ENCODE measurements at regions not wholly inside any gene's neighbourhood (a gene's known extent, or its start where the extent isn't known, plus 50 kb on each side); places are given as distances from the start of the nearest gene placed in this dataset.
"Not testable (repeated sequence)": the region's sequence is repeated elsewhere in the genome, so short reads cannot be mapped to it uniquely, and the experiment has no call there.

- no peak for DNase-seq
Observed at GRCh38 chr22:48718818-48719500, 1108.7 kb downstream of the BRD1 start.

GRCh38 chr22:48717883-48718817, 1109.5 kb downstream of the BRD1 start:
- DNase-seq: no peak

- no peak for DNase-seq
Observed at GRCh38 chr22:48717076-48717810, 1110.4 kb downstream of the BRD1 start.

DNA sequence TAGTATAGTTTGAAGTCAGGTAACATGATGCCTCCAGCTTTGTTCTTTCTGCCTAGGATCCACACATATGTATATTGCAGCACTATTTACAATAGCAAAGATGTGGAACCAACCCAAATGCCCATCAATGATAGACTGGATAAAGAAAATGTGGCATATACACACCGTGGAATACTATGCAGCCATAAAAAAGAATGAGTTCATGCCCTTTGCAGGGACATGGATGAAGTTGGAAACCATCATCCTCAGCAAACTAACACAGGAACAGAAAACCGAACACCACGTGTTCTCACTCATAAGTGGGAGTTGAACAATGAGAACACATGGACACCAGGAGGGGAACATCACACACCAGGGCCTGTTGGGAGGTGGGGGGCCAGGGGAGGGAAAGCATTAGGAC, 1111.5 kb downstream of the BRD1 start:
- not testable (repeated sequence) for DNase-seq

- no peak for DNase-seq
Observed at GRCh38 chr22:48715511-48715910, 1112.2 kb downstream of the BRD1 start.

DNA sequence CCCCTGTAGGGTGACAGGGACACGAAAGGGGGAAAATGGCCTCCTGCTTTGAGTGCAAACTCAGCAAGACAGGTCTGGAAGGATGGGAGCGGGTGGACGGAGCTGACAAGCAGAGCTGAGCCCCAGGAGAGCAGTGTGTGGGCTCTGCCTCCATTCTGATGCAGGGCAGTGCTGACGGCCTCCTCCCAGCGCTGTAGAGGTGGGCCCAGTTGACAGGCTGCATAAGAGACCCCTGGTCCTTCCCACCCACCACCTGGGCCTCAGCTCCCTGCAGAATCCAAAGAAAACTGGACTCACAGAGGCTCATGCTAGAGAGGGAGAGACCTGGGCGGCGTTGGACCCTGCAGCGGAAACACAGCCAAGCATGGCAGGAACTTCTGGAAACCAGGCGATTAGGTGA, 1113.4 kb downstream of the BRD1 start:
- no peak for DNase-seq

DNA sequence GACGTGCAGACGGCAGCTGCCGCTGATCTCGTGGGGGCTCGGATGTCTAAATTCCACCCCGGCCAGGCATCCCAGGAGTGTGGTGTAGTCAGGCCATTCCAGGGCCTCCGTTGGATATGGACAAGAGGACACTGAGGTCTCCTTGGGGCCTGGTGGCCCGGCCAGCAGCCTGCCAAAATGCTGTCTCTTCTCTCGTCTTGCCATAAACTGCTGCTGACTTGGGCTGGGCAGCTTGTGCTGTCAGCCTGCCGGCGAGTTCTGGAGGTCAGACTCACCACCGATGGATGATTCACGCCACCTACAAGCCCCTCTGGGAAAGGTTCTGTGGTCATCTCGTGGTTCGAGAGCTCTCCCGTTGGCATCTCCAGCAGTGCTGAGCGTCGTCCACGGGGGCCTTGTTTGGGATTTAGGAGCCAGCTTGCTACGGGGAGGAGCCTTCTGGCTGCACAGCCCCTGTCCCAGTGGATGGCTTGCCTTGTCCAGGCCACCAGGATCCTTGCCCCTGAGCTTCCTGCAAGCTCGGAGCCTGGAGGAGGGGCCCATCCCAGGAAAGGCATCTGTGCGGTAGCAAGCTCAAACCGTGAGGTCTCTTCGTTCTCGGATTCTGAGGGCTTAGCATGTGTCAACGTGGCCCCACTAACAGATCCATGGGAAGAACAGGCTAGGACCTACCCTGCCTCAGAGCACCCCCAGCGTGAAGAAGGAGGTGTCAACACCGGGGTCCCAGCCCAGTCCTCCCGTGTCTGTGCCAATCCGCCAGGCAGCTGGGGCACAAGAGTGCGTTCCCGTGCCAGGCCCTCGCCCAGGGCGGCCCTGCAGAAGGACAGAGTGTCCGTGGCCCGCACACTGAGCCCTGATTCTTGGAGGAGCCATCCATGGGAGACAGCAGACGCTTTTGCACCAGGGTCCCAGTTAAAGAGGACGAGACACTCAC, 1114.1 kb downstream of the BRD1 start:
- DNase-seq: no peak

DNA sequence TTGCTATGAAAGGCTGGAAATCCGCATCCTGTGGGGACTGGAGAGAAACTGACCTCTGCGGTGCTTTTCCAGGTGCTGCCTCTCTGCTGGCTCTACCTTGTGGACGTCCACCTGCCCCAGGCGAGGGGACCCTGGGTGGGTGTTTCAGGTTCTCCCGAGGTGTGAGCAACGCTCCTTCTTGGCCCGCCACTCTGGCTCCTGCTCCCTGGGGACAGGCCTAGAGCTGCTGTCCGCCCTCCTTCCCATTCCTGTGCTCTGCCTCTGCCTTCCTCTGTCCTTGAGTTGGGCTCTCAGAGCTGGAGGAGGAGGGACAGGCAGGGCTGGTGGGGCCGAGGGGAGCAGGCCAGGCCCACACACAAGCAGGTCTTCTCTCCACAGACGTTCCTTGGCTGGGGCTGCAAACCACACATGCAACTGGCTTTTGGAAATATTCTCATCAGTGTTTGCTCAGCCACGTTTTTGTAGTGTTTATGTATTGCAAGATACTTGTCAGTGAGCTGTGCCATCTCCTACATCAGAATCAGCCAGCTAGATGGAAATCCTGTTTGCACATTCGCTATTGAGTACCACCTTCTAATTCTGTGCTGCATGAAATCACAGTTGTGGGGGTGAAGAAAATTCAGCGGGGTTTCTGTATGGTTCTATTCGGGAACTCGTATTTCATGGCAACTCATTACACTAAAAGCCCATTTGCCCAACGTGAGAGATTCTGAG, 1115.0 kb downstream of the BRD1 start:
- DNase-seq: no peak

DNA sequence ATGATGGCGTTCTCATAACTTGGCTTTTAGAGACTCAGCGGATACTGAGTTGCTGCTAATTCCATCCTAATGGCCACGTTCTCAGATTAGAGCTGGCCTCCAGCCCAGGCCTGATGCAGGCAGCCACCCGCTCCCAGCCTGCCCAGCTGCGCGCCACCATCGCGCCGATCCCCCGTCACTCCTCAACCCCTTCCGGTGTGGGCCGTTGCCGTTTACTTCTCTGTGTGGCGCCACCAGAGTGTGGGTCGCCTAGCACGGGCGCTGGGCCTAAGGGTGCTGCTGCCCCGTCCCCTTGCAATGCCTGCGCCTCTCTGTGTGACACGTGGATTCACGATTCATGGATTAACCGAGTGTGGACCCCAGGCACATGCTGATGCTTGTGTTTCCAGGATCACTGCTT, 1116.0 kb downstream of the BRD1 start:
- DNase-seq: no peak

GRCh38 chr22:48711031-48711431, 1116.6 kb downstream of the BRD1 start:
- no peak for DNase-seq

DNA sequence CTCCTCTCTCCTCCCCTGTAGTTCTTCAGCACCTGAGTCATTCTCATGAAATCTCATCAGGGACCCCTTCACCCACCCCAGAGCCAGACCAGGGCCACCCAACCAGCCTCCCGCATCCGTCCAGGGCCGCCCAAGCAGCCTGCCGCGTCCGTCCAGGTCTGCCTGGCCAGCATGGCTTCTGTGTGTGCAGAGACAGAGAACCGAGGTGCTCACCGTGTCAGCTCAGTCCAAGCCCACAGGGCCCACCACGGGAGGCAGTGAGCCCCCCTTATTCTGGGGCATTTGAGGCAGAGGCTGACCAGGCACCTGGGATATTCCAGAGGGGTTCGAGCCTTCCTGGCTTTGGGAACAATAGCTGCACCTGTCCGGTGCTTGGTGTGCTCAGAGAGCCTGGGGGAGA, 1117.3 kb downstream of the BRD1 start:
- DNase-seq: no peak

GRCh38 chr22:48709976-48710375, 1117.7 kb downstream of the BRD1 start:
- no peak for DNase-seq

GRCh38 chr22:48709453-48709852, 1118.2 kb downstream of the BRD1 start:
- no peak for DNase-seq

DNA sequence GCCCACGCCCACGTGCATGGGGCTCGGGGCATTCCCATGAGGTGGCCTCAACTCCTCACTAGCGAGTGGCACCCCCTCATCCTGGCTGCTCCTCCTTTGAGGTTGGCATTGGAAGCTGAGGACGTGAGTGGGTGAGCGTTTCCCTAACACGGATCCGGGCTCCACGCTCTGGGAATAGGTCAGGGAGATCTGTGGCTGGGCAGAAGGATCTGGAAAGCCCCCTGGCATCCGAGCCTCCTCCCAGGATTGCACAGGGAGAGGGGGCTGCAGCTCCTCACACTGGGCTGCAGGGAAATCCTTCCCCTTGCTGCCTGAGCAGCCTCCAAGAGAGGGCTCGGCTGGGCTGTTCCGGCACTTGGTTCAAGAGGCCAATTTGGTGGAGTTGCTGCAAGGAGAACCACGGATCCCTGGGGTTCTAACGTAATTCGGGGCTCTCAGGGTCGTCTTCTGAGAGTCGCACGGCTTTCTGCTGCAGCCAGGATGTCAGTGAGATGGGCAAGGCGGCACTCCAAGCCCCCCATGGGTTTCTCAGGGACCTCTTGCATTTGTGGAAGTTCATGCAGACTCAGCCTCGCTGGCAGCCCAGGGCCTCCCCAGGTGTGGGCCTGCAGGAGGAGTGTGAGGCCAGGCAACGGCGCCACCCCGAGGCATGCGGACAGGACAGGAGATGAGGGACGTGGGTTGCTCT, 1119.0 kb downstream of the BRD1 start:
- no peak for DNase-seq

GRCh38 chr22:48707763-48708557, 1119.7 kb downstream of the BRD1 start:
- no peak for DNase-seq

- DNase-seq: no peak
Observed at GRCh38 chr22:48706934-48707762, 1120.5 kb downstream of the BRD1 start.

DNA sequence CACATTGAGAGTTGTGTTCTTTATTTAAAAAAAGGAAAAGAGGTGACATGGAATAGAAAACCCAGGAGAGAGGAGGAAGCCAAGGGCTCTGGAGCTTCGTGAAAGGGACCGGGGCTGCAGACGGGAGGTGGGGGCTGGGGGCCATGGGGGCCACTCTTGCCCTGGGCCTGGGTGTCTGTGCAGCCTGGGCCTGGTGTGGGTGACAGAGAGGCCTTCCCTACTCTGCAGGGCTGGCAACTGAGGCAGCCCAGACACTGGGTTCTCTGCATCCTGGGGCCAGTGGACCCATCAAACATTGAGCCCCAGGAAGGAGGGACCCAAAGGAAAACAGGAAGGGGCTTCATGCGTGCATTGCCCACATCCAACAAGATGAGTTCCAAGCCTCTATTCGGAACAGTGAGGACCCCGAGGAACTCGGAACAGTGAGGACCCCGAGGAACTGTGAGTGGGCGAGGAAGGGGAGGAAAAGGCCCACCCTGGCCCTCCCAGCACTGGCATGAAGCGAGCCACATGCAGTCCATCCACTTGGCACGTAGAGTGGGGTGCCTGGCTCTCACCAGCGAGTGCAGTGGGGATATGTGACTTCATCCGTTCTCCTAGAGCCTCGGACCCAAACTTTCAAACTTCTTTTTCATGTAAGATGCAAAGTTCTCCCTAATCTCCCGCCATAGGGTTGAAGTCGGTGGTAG, 1121.6 kb downstream of the BRD1 start:
- DNase-seq: no peak

DNA sequence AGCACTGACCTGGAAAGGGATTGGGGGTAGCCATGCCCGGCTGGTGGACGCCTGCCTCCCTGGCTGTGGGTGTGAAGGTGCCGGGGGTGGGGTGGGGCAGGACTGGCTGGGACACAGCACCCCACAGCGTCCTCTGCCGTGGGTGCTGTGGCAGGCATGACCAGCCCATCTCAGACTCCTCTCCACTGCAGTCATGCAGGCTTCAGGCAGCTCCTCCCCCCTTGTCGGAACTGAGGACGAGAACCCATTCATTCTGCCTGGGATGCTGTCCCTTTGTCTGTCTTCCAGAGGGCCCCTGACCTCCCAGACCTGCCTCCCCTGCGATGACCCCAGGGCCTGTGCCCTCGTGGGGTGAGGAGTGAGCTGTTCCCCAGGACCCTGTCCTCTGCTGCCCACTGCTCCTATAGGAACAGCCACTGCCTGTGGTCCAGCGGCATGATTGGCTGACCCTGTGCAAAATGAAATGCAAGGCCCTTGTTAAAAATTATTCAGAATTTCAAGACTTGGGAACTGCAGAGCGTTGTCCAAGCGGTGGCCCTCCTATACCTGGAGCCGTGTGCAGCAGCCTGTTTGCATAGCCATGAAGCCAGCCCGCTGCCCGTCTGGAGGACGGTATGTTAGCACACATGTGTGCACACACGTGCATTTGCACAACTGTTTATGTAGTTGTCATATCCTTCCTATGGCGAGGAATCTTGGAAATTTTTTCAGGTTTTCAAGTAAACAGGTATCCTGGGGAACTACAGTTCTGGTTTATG, 1122.3 kb downstream of the BRD1 start:
- no peak for DNase-seq
